WTC11 (cell line): ENCODE measurements at regions not wholly inside any gene's neighbourhood (a gene's known extent, or its start where the extent isn't known, plus 50 kb on each side); places are given as distances from the start of the nearest gene placed in this dataset.

Experiments used
- ATAC-seq: fragments of 200-7000 bp; cut with Tn5 transposase; 2 replicates; pipeline ENCODE4 v1.10.0; 2021; ENCODE audit warnings: mild to moderate bottlenecking, moderate library complexity
- CTCF ChIA-PET: fragments of 300-600 bp; sonication (Branson Sonifier 250); formaldehyde crosslinking; loops from one replicate; lab custom pipeline; 2021; ENCODE audit warnings: antibody characterized with exemption; lab: Charles Lee
- POLR2A ChIA-PET: fragments of 350-600 bp; sonication (Branson Sonifier 250); formaldehyde crosslinking; loops from one replicate; lab custom pipeline; 2021; ENCODE audit warnings: antibody characterized with exemption; lab: Charles Lee
- DNase-seq: peaks from one replicate; pipeline ENCODE4 v3.0.0; 2021; ENCODE audit warnings: low spot score
- H3K27ac Mint-ChIP-seq: 2 replicates; pipeline ENCODE4 v1.8.0; 2021; ENCODE audit warnings: mixed read lengths
- H3K27me3 Mint-ChIP-seq: 2 replicates; pipeline ENCODE4 v1.8.0; 2021; ENCODE audit warnings: low read depth, mild to moderate bottlenecking, moderate library complexity, mixed read lengths
- H3K36me3 Mint-ChIP-seq: 2 replicates; pipeline ENCODE4 v1.8.0; 2021; ENCODE audit warnings: mixed read lengths
- H3K4me1 Mint-ChIP-seq: 2 replicates; pipeline ENCODE4 v1.8.0; 2022; ENCODE audit warnings: mixed read lengths
- H3K4me3 Mint-ChIP-seq: 2 replicates; pipeline ENCODE4 v1.8.0; 2021; ENCODE audit warnings: mild to moderate bottlenecking, moderate library complexity, mixed read lengths
- H3K9me3 Mint-ChIP-seq: 2 replicates; pipeline ENCODE4 v1.8.0; 2021; ENCODE audit warnings: mixed read lengths
- AR ChIP-seq: fragments of 250-450 bp; sonication (Bioruptor Pico); IDR thresholded peaks from 2 replicates; pipeline ENCODE4 v1.9.0; 2021; ENCODE audit warnings: mild to moderate bottlenecking
- ERG ChIP-seq: fragments of 250-450 bp; sonication (Bioruptor Pico); IDR thresholded peaks from 2 replicates; pipeline ENCODE4 v1.8.0; 2021; ENCODE audit warnings: mild to moderate bottlenecking
- IRF1 ChIP-seq: sonication (generic); formaldehyde crosslinking; IDR thresholded peaks from 2 replicates; pipeline ENCODE4 v1.8.0; 2023; ENCODE audit warnings: missing genetic modification reagents
- KAT7 ChIP-seq: sonication (generic); formaldehyde crosslinking; IDR thresholded peaks from 2 replicates; pipeline ENCODE4 v1.8.1; 2023; ENCODE audit warnings: missing genetic modification reagents, mild to moderate bottlenecking, borderline replicate concordance
- NFYB ChIP-seq: sonication (generic); formaldehyde crosslinking; conservative IDR thresholded peaks from 2 replicates; pipeline ENCODE4 v1.8.0; 2022; ENCODE audit warnings: low read depth, missing genetic modification reagents
- PRRX2 ChIP-seq: fragments of 250-450 bp; sonication (Bioruptor Pico); IDR thresholded peaks from 2 replicates; pipeline ENCODE4 v1.8.0; 2021; ENCODE audit warnings: mild to moderate bottlenecking
- RELA ChIP-seq: sonication (generic); formaldehyde crosslinking; IDR thresholded peaks from 2 replicates; pipeline ENCODE4 v1.8.1; 2022; ENCODE audit warnings: missing genetic modification reagents, mild to moderate bottlenecking, borderline replicate concordance
- SMAD4 ChIP-seq: sonication (generic); formaldehyde crosslinking; IDR thresholded peaks from 2 replicates; pipeline ENCODE4 v1.8.0; 2022; ENCODE audit warnings: mild to moderate bottlenecking, missing genetic modification reagents
- SP1 ChIP-seq: sonication (generic); formaldehyde crosslinking; conservative IDR thresholded peaks from 2 replicates; pipeline ENCODE4 v1.8.1; 2022; ENCODE audit warnings: missing genetic modification reagents
- ZBTB21 ChIP-seq: sonication (generic); formaldehyde crosslinking; IDR thresholded peaks from 2 replicates; pipeline ENCODE4 v1.8.1; 2023; ENCODE audit warnings: mild to moderate bottlenecking, missing genetic modification reagents, borderline replicate concordance
- ZBTB43 ChIP-seq: sonication (generic); formaldehyde crosslinking; IDR thresholded peaks from 2 replicates; pipeline ENCODE4 v1.8.1; 2023; ENCODE audit warnings: mild to moderate bottlenecking, missing genetic modification reagents
- ZNF121 ChIP-seq: sonication (generic); formaldehyde crosslinking; IDR thresholded peaks from 2 replicates; pipeline ENCODE4 v1.8.0; 2023; ENCODE audit warnings: missing genetic modification reagents
- ZNF317 ChIP-seq: sonication (generic); formaldehyde crosslinking; IDR thresholded peaks from 2 replicates; pipeline ENCODE4 v1.8.1; 2023; ENCODE audit warnings: low read depth, mild to moderate bottlenecking, moderate library complexity, missing genetic modification reagents, borderline replicate concordance
- ZNF425 ChIP-seq: fragments of 250-450 bp; sonication (Bioruptor Pico); conservative IDR thresholded peaks from 2 replicates; pipeline ENCODE4 v1.9.0; 2021; ENCODE audit warnings: mild to moderate bottlenecking
- ZNF671 ChIP-seq: fragments of 250-450 bp; sonication (Bioruptor Pico); IDR thresholded peaks from 2 replicates; pipeline ENCODE4 v1.8.0; 2021; ENCODE audit warnings: mild to moderate bottlenecking
- TF ChIP-seq, protein P1 (sequence below): sonication (generic); formaldehyde crosslinking; IDR thresholded peaks from 2 replicates; pipeline ENCODE4 v1.8.0; 2022; ENCODE audit warnings: mild to moderate bottlenecking, missing genetic modification reagents
- TF ChIP-seq, protein P2 (sequence below): sonication (generic); formaldehyde crosslinking; conservative IDR thresholded peaks from 2 replicates; pipeline ENCODE4 v1.8.1; 2023; ENCODE audit warnings: mild to moderate bottlenecking, low read depth, missing genetic modification reagents, moderate library complexity

GRCh38 chr4:14644580-14645282 lies 357.6 kb upstream of the CPEB2 start:
- no peak overlapping the region for H3K27ac Mint-ChIP-seq

DNA sequence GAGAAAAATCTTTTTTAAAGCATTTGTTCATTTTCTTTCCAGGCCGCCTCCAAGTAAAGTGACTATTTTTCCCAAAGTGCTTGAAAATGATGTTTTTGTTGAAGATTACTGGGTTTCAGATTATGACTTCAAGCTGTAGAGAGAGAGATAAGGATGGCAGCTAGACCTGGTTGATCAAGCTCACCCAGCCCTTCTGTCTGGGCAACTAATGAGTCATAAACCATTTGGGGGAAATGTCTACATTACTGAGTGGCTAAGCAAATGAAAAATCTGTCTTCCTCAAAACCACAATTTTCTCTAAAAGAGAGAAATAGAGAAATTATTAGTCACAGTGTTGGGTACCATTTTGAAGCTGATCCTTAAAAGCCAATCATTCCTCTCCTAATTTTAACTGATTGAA lies 355.4 kb upstream of the CPEB2 start:
- ChIA-PET POLR2A (no interaction called here), CTCF (no interaction called here)
- no peak overlapping the region for H3K4me3 Mint-ChIP-seq
- 0 out of 2 replicates have a peak, but pooled peaks cover 5% of the 10 kb centered on the region for H3K9me3 Mint-ChIP-seq
- ATAC-seq (no peak), DNase-seq (no peak)
- no peaks in the 10 kb centered on the region for H3K27me3 Mint-ChIP-seq
- H3K36me3 Mint-ChIP-seq: no peaks in the 10 kb centered on the region
- no peak overlapping the region for H3K27ac Mint-ChIP-seq
- H3K4me1 Mint-ChIP-seq: no peaks in the 10 kb centered on the region
- TF ChIP-seq ZNF671 (no peak), PRRX2 (CRISPR knock-in tag) (no peak), ZNF317 (CRISPR knock-in tag) (no peak), ERG (no peak), ZNF425 (CRISPR knock-in tag) (no peak), RELA (CRISPR knock-in tag) (no peak), KAT7 (CRISPR knock-in tag) (no peak), SP1 (no peak), ZBTB21 (CRISPR knock-in tag) (no peak), AR (CRISPR knock-in tag) (no peak)
- TF ChIP-seq, protein P1, sequence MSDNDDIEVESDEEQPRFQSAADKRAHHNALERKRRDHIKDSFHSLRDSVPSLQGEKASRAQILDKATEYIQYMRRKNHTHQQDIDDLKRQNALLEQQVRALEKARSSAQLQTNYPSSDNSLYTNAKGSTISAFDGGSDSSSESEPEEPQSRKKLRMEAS (CRISPR knock-in tag): no peak
- TF ChIP-seq, protein P2, sequence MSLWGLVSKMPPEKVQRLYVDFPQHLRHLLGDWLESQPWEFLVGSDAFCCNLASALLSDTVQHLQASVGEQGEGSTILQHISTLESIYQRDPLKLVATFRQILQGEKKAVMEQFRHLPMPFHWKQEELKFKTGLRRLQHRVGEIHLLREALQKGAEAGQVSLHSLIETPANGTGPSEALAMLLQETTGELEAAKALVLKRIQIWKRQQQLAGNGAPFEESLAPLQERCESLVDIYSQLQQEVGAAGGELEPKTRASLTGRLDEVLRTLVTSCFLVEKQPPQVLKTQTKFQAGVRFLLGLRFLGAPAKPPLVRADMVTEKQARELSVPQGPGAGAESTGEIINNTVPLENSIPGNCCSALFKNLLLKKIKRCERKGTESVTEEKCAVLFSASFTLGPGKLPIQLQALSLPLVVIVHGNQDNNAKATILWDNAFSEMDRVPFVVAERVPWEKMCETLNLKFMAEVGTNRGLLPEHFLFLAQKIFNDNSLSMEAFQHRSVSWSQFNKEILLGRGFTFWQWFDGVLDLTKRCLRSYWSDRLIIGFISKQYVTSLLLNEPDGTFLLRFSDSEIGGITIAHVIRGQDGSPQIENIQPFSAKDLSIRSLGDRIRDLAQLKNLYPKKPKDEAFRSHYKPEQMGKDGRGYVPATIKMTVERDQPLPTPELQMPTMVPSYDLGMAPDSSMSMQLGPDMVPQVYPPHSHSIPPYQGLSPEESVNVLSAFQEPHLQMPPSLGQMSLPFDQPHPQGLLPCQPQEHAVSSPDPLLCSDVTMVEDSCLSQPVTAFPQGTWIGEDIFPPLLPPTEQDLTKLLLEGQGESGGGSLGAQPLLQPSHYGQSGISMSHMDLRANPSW (CRISPR knock-in tag): no peak

More at GRCh38 chr4:14644580-14645282, 357.6 kb upstream of the CPEB2 start:
- Mint-ChIP-seq H3K9me3 (no peaks in the 10 kb centered on the region), H3K36me3 (no peaks in the 10 kb centered on the region), H3K4me1 (no peaks in the 10 kb centered on the region), H3K4me3 (no peak overlapping the region), H3K27me3 (no peaks in the 10 kb centered on the region)
- POLR2A ChIA-PET: no interaction called here
- TF ChIP-seq SMAD4: no peak
- TF ChIP-seq IRF1 (CRISPR knock-in tag): no peak
- no peak for TF ChIP-seq ZNF121 (CRISPR knock-in tag)
- TF ChIP-seq ZBTB43 (CRISPR knock-in tag): no peak
- TF ChIP-seq, protein P2 (CRISPR knock-in tag): no peak
- no peak for TF ChIP-seq NFYB (CRISPR knock-in tag)
- TF ChIP-seq ZNF317 (CRISPR knock-in tag): no peak
- CTCF ChIA-PET: no interaction called here
- ATAC-seq (no peak), DNase-seq (no peak)
